ENCODE measurements at regions not wholly inside any gene's neighbourhood (a gene's known extent, or its start where the extent isn't known, plus 50 kb on each side); places are given as distances from the start of the nearest gene placed in this dataset.

DNA sequence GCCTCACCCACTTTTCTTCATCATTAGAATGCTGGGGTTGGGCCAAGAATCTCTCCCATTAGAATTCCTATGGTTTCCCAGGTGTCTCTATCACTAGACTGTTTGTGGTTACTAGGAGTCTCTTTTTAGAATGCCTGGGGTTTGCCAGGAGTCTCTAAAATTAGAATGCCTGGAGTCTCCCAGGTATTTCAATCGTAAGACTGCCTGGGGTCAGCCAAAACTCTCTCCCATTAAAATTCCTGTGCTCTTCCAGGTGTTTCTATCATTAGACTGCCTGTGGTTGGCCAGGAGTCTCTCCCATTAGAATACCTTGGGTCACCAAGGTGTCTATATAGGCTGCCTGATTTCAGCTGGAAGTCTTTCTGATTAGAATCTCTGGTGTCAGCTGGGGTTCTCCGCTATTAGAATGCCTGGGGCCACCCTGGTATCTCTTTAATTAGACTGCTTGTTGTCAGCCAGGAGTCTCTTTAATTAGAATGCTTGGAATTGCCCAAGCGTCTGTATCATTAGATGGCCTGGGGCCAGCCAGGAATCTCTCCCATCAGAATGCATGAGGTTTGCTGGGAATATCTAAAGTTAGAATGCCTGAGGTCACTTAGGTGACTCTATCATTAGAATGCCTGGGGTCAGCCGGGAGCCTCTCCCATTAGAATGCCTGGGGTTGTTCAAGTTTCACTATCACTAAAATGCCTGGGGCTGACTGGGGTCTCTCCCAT lies 1479.2 kb downstream of the UQCRFS1 start:
- H3K27ac Mint-ChIP-seq, result no peak overlapping the region
- peaks cover 62% of the 10 kb centered on the region for H3K36me3 Mint-ChIP-seq (ENCODE audit: low read depth)
- ChIA-PET POLR2A (no interaction called here), CTCF (no interaction called here)
- no peaks in the 10 kb centered on the region for H3K27me3 Mint-ChIP-seq
- no peaks in the 10 kb centered on the region for H3K4me1 Mint-ChIP-seq (ENCODE audit: low read depth)
- peaks cover 45% of the 10 kb centered on the region for H3K9me3 Mint-ChIP-seq
- intact Hi-C loops (cut with micrococcal nuclease), result no loop called here
- H3K4me3 Mint-ChIP-seq, result no peak overlapping the region
- no peak for ATAC-seq
- TF ChIP-seq, protein P1, sequence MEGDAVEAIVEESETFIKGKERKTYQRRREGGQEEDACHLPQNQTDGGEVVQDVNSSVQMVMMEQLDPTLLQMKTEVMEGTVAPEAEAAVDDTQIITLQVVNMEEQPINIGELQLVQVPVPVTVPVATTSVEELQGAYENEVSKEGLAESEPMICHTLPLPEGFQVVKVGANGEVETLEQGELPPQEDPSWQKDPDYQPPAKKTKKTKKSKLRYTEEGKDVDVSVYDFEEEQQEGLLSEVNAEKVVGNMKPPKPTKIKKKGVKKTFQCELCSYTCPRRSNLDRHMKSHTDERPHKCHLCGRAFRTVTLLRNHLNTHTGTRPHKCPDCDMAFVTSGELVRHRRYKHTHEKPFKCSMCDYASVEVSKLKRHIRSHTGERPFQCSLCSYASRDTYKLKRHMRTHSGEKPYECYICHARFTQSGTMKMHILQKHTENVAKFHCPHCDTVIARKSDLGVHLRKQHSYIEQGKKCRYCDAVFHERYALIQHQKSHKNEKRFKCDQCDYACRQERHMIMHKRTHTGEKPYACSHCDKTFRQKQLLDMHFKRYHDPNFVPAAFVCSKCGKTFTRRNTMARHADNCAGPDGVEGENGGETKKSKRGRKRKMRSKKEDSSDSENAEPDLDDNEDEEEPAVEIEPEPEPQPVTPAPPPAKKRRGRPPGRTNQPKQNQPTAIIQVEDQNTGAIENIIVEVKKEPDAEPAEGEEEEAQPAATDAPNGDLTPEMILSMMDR (IDR thresholded peaks at IDR 0.05), result no peak
- DNase-seq, result no peak

DNA sequence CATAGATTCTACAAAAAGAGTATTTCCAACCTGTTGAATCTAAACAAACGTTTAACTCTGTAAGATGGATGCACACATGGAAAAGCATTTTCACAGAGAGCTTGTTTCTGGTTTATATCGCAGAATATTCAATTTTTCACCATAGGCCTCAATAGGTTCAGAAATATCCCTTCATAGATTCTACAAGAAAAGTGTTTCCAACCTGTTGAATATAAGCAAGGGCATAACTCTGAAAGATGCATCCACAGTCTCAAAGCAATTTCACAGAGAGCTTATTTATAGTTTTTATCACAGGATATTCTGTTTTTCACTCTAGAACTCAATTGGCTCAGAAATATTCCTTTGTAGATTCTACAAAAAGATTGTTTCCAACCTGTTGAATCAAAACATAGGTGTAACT lies 1483.6 kb downstream of the UQCRFS1 start:
- TF ChIP-seq, protein P1 (IDR thresholded peaks at IDR 0.05), result no peak
- intact Hi-C loops (cut with micrococcal nuclease), result no loop called here
- no peak overlapping the region for H3K4me3 Mint-ChIP-seq
- no peaks in the 10 kb centered on the region for H3K4me1 Mint-ChIP-seq (ENCODE audit: low read depth)
- H3K27me3 Mint-ChIP-seq, result no peaks in the 10 kb centered on the region
- ChIA-PET POLR2A (no interaction called here), CTCF (no interaction called here)
- H3K9me3 Mint-ChIP-seq, result peaks cover 22% of the 10 kb centered on the region
- DNase-seq (no peak), ATAC-seq (no peak)
- peaks cover 26% of the 10 kb centered on the region for H3K36me3 Mint-ChIP-seq (ENCODE audit: low read depth)
- H3K27ac Mint-ChIP-seq, result no peak overlapping the region

DNA sequence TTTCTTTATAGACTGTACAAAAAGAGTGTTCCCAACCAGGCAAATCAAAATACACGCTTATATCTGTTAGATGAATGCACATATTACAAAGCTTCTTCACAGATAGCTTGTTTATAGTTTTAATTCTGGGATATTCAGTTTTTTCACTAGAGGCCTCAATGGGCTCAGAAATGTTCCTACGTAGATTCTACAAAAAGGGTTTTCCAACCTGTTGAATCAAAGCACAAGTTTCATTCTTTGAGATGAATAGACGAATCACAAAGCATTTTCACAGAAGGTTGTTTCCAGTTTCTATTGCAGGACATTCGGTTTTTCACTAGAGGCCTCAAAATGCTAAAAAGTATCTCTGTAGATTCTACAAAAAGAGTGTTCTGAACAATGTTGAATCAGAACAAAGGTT lies 1490.3 kb downstream of the UQCRFS1 start:
- H3K36me3 Mint-ChIP-seq (ENCODE audit: low read depth), result no peaks in the 10 kb centered on the region
- H3K4me1 Mint-ChIP-seq (ENCODE audit: low read depth), result no peaks in the 10 kb centered on the region
- intact Hi-C loops (cut with micrococcal nuclease), result no loop called here
- TF ChIP-seq, protein P1 (IDR thresholded peaks at IDR 0.05), result no peak
- ChIA-PET CTCF (no interaction called here), POLR2A (no interaction called here)
- ATAC-seq (no peak), DNase-seq (no peak)
- H3K27ac Mint-ChIP-seq, result no peak overlapping the region
- H3K27me3 Mint-ChIP-seq, result no peaks in the 10 kb centered on the region
- peaks cover 44% of the 10 kb centered on the region for H3K9me3 Mint-ChIP-seq
- H3K4me3 Mint-ChIP-seq, result no peak overlapping the region

DNA sequence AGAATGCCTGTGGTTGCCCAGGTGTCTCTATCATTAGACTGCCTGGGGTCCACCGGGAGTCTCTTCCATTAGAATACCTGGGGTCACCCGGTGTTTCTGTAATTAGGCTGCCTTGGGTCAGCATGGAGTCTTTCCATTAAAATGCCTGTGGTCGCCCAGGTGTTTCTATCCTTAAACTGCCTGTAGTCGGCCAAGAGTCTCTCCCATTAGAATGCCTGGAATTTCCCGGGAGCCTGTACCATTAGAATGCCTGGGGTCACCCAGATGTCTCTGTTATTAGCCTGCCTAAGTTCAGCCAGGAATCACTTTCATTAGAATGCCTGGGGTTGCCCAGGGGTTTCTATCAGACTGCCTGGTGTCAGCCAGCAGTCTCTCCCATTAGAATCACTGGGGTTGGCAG lies 1492.8 kb downstream of the UQCRFS1 start:
- intact Hi-C loops (cut with micrococcal nuclease), result no loop called here
- TF ChIP-seq, protein P1 (IDR thresholded peaks at IDR 0.05), result no peak
- peaks cover 57% of the 10 kb centered on the region for H3K9me3 Mint-ChIP-seq
- no peak overlapping the region for H3K27ac Mint-ChIP-seq
- ChIA-PET POLR2A (no interaction called here), CTCF (no interaction called here)
- no peaks in the 10 kb centered on the region for H3K4me1 Mint-ChIP-seq (ENCODE audit: low read depth)
- no peaks in the 10 kb centered on the region for H3K27me3 Mint-ChIP-seq
- no peak for ATAC-seq
- H3K4me3 Mint-ChIP-seq, result no peak overlapping the region
- DNase-seq, result no peak
- no peaks in the 10 kb centered on the region for H3K36me3 Mint-ChIP-seq (ENCODE audit: low read depth)

DNA sequence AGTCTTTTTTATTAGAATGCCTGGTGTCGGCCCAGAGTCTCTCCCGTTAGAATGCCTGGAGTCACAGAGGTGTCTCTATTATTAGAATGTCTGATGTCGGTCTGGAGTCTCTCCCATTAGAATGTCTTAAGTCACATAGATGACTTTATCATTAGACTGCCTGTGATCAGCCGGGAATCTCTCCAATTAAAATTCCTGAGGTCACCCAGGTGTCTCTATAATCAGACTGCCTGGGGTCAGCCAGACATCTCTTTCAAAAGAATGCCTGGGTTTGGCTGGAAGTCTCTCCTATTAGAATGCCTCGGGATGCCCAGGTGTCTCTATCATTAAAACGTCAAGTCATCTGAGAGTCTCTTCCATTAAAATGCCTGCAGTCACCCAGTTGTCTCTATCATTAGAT lies 1493.9 kb downstream of the UQCRFS1 start:
- Mint-ChIP-seq H3K27me3 (no peaks in the 10 kb centered on the region), H3K36me3 (ENCODE audit: low read depth) (no peaks in the 10 kb centered on the region), H3K27ac (no peak overlapping the region), H3K4me3 (no peak overlapping the region), H3K9me3 (peaks cover 56% of the 10 kb centered on the region), H3K4me1 (ENCODE audit: low read depth) (no peaks in the 10 kb centered on the region)
- DNase-seq (no peak), ATAC-seq (no peak)
- intact Hi-C loops (cut with micrococcal nuclease), result no loop called here
- POLR2A ChIA-PET, result no interaction called here
- TF ChIP-seq, protein P1 (IDR thresholded peaks at IDR 0.05), result no peak
- CTCF ChIA-PET, result no interaction called here

Data from activated CD8-positive, alpha-beta T cell treated with anti-CD3 and anti-CD28 coated beads for 36 hours (primary cell).